ENCODE measurements at regions not wholly inside any gene's neighbourhood (a gene's known extent, or its start where the extent isn't known, plus 50 kb on each side); places are given as distances from the start of the nearest gene placed in this dataset.

DNA sequence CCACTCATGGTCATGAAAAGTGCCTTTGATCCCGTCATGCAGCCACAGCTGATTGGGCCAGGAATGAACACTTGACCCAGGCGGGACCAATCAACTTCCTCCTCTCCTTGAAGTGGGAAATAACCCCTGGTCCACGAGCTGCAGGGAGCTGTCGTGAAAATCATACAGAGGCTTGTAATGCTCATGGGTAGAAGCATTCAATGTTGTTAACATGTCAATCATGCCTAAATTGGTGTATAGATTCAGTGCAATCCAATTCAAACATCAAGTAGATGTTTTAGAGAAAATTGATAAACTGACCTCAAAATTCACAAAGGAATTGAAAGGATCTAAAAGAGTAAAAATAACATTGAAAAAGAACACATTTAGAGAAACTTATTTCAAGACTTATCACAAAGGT lies 1019.0 kb upstream of the TMEM132C start:
- no peak overlapping the region for H3K4me3 ChIP-seq (ENCODE audit: low read depth, low read length)
- TF ChIP-seq, protein P1, sequence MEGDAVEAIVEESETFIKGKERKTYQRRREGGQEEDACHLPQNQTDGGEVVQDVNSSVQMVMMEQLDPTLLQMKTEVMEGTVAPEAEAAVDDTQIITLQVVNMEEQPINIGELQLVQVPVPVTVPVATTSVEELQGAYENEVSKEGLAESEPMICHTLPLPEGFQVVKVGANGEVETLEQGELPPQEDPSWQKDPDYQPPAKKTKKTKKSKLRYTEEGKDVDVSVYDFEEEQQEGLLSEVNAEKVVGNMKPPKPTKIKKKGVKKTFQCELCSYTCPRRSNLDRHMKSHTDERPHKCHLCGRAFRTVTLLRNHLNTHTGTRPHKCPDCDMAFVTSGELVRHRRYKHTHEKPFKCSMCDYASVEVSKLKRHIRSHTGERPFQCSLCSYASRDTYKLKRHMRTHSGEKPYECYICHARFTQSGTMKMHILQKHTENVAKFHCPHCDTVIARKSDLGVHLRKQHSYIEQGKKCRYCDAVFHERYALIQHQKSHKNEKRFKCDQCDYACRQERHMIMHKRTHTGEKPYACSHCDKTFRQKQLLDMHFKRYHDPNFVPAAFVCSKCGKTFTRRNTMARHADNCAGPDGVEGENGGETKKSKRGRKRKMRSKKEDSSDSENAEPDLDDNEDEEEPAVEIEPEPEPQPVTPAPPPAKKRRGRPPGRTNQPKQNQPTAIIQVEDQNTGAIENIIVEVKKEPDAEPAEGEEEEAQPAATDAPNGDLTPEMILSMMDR (IDR thresholded peaks at IDR 0.05; ENCODE audit: borderline replicate concordance, insufficient read depth, low read depth, low read length): no peak

DNA sequence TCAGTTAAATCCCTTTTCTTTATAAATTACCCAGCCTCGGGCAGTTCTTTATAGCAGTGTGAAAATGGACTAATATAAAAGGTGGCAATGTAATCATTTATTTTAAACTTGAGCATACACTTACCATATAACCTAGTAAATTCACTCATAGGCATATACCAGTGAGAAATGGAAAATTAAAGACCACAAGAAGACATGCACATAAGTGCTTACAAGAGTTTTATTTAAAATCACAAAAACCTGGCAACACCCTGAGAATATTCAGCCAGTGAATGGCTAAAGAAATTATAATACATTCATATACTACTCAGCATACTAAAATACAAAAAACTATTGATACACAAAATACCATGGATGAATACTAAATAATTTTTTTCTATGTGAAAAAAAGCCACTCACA lies 1017.5 kb upstream of the TMEM132C start:
- TF ChIP-seq, protein P1 (IDR thresholded peaks at IDR 0.05; ENCODE audit: borderline replicate concordance, insufficient read depth, low read depth, low read length): no peak
- no peak overlapping the region for H3K4me3 ChIP-seq (ENCODE audit: low read depth, low read length)

DNA sequence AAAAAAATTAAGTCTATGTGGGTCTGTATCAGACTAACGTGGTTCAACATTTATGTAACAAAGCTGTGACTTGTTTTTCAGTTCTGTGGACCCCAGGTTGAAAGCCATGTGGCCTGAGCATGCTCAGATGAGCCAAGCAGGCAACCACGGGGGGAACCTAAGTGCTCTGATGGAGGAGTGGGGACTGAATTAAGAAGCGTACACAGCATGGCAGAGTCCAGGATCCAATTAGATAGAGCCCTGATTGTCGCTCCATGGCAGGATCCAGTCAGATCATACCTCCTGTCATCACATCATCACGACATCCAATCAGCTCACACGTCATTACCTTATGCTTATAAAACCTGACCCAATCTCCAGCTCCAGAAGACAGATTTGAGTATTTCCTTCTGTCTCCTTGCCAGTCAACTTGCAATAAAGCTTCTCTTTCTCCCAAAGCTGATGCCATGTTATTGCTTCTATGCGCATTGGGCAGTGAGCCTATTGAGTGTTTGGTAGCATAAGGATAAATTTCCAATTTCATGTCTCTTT lies 1013.1 kb upstream of the TMEM132C start:
- H3K4me3 ChIP-seq (ENCODE audit: low read depth, low read length): no peak overlapping the region
- TF ChIP-seq, protein P1 (IDR thresholded peaks at IDR 0.05; ENCODE audit: borderline replicate concordance, insufficient read depth, low read depth, low read length): no peak

DNA sequence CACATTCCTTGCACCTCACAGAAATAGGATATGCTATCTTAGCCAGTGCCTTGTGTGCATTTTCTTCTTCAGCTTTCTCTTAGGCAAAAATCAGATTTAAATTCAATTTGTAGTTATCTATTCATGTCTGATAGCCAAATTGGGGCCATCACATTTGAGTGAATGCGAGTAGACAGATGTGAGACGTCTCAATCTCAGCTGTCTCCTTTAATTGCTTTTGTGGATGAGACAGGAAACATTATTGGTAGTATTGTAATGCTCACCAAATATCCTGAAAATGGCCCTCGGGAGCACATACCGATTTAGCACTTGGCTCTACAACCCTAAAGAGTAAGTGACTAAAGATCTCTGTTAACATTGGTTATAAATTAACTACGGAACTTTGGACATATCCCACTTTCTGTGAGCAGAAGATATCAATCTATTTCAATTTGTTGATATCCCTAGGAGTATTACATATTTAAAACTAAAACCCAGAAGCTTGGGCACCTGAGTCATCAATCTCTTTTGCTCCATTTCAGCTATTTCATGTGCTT lies 1012.5 kb upstream of the TMEM132C start:
- TF ChIP-seq, protein P1 (IDR thresholded peaks at IDR 0.05; ENCODE audit: borderline replicate concordance, insufficient read depth, low read depth, low read length): no peak
- no peak overlapping the region for H3K4me3 ChIP-seq (ENCODE audit: low read depth, low read length)

DNA sequence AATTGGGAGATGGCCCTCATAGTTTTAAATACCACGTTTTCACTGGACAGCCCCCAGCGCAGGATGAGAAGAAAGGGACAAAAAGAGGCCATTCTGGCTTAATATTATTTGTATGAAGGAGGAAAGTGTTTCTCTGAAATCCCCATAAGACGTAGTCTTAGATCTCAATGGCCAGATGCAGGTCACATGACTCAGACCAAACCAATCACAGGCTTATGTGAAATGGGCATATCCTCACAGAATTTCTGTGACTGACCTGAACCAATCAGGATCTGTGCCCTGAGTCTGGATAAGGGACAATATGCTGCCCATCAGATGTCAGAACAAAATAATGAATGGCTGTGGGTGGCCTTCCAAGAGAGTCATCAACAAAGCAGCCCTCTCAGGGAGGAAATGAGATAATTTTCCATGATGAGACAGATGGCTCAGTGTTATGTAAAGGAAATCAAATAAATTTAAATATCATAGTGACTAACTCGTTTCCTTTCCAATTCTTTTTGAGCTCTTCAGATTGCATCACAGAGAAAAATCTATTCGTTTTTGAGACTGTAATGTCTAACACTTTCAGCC lies 1009.5 kb upstream of the TMEM132C start:
- TF ChIP-seq, protein P1 (IDR thresholded peaks at IDR 0.05; ENCODE audit: borderline replicate concordance, insufficient read depth, low read depth, low read length): no peak
- H3K4me3 ChIP-seq (ENCODE audit: low read depth, low read length): no peak overlapping the region

DNA sequence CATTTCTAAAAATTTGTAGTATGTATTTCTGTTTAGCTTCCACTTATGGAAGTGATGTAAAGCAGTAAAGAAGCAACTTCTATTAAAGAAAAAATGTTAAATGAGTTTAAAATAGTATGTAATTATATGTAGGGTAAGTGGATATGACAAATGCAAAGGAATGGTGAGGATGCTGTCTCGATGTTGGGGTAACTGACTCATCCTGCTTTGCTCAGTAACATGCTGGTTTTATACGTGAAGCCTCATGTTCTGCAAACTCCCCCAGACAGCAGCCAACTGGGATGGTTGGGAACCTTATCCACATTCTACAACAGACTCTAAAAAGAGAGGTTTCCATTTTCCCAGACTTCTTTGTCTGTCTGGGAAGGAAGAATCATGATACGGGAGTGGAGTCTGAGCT lies 1006.4 kb upstream of the TMEM132C start:
- TF ChIP-seq, protein P1 (IDR thresholded peaks at IDR 0.05; ENCODE audit: borderline replicate concordance, insufficient read depth, low read depth, low read length): no peak
- H3K4me3 ChIP-seq (ENCODE audit: low read depth, low read length): no peak overlapping the region

GRCh38 chr12:127260999-127261398 lies 1006.0 kb upstream of the TMEM132C start:
- TF ChIP-seq, protein P1 (IDR thresholded peaks at IDR 0.05; ENCODE audit: borderline replicate concordance, insufficient read depth, low read depth, low read length): no peak
- H3K4me3 ChIP-seq (ENCODE audit: low read depth, low read length): no peak overlapping the region

Data from GM12875 (cell line).